Fibroblast of lung (primary cell): ENCODE measurements at regions not wholly inside any gene's neighbourhood (a gene's known extent, or its start where the extent isn't known, plus 50 kb on each side); places are given as distances from the start of the nearest gene placed in this dataset.

Experiments used
- DNase-seq, 2 donors: peaks; one replicate each; pipeline versions ENCODE4 v3.0.0 to v3.0.0-alpha.2; 2010; ENCODE audit warnings: low read depth in 2 of 2
- H2AFZ ChIP-seq: 2 replicates; pipeline ENCODE4 v1.5.1; 2012; ENCODE audit warnings: low read length, control low read depth, inconsistent platforms
- H3K27ac ChIP-seq: 2 replicates; pipeline ENCODE4 v1.5.1; 2011; ENCODE audit warnings: low read length, control low read depth; ENCODE audit not compliant: insufficient read depth
- H3K27me3 ChIP-seq: 2 replicates; pipeline ENCODE4 v1.5.1; 2011; ENCODE audit warnings: mild to moderate bottlenecking, low read length; ENCODE audit not compliant: control insufficient read depth, insufficient read depth
- H3K36me3 ChIP-seq: 2 replicates; pipeline ENCODE4 v1.5.1; 2011; ENCODE audit warnings: low read length; ENCODE audit not compliant: control insufficient read depth, insufficient read depth
- H3K4me1 ChIP-seq: 2 replicates; pipeline ENCODE4 v1.5.1; 2011; ENCODE audit warnings: low read length; ENCODE audit not compliant: control insufficient read depth, insufficient read depth; ENCODE audit errors: extremely low read depth
- H3K4me2 ChIP-seq: 2 replicates; pipeline ENCODE4 v1.5.1; 2011; ENCODE audit warnings: low read length, control low read depth; ENCODE audit not compliant: insufficient read depth; ENCODE audit errors: extremely low read depth
- H3K4me3 ChIP-seq, 4 experiments: fragments of 200-600 bp in 1 of 4; sonication (generic) in 1 of 4; replicated peaks in 1 of 4; 2 replicates each; pipeline ENCODE4 v1.5.1; 2011 to 2016; ENCODE audit warnings: low read length in 4 of 4, low read depth in 3 of 4, mild to moderate bottlenecking in 3 of 4, control low read depth in 2 of 4, inconsistent platforms in 1 of 4, mixed read lengths in 1 of 4; ENCODE audit not compliant: insufficient read depth in 1 of 4; ENCODE audit errors: control extremely low read depth in 1 of 4
- H3K79me2 ChIP-seq: 2 replicates; pipeline ENCODE4 v1.5.1; 2012; ENCODE audit warnings: mild to moderate bottlenecking, low read length, inconsistent platforms; ENCODE audit not compliant: control insufficient read depth, insufficient read depth
- H3K9ac ChIP-seq: 2 replicates; pipeline ENCODE4 v1.5.1; 2011; ENCODE audit warnings: mild to moderate bottlenecking, low read length, control low read depth; ENCODE audit not compliant: insufficient read depth
- H3K9me3 ChIP-seq: 2 replicates; pipeline ENCODE4 v1.5.1; 2012; ENCODE audit warnings: low read depth, low read length; ENCODE audit not compliant: control insufficient read depth, insufficient read depth
- H4K20me1 ChIP-seq: 2 replicates; pipeline ENCODE4 v1.5.1; 2011; ENCODE audit warnings: low read length; ENCODE audit not compliant: control insufficient read depth, insufficient read depth; ENCODE audit errors: extremely low read depth
- EZH2 ChIP-seq: IDR thresholded peaks from 2 replicates; pipeline ENCODE4 v1.5.1; 2012; ENCODE audit warnings: low read length, control low read depth, mild to moderate bottlenecking; ENCODE audit errors: missing control alignments
- TF ChIP-seq, protein P1 (sequence below), 2 donors: IDR thresholded peaks in 1 of 2; conservative IDR thresholded peaks in 1 of 2; 1 replicate in 1 of 2; 2 replicates in 1 of 2; pipeline ENCODE4 v1.5.1; 2011 to 2012; ENCODE audit warnings: low read length in 2 of 2, control low read depth in 1 of 2, inconsistent platforms in 1 of 2, low read depth in 1 of 2, mild to moderate bottlenecking in 1 of 2

DNA sequence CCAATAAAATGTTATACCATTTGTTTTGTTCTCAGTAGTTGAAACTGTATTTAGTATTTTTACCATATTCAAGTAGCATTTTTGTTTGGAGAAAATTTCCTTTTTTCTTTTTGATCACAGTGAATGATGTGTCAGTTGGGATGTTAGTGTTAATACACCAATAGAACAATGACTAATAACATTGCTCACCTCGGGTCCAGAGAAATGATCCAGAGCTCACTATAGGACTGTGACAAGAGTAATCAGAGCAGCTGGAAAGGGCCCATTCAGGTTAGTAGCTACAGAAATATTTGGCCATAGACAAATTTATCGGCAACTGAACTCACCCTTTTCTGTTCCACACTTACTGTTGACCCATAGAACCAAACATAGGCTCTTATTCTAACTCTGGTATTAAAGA lies 989.2 kb downstream of the TLE4 start:
- no peaks in the 10 kb centered on the region for H3K9me3 ChIP-seq
- TF ChIP-seq EZH2: no peak
- TF ChIP-seq, protein P1, sequence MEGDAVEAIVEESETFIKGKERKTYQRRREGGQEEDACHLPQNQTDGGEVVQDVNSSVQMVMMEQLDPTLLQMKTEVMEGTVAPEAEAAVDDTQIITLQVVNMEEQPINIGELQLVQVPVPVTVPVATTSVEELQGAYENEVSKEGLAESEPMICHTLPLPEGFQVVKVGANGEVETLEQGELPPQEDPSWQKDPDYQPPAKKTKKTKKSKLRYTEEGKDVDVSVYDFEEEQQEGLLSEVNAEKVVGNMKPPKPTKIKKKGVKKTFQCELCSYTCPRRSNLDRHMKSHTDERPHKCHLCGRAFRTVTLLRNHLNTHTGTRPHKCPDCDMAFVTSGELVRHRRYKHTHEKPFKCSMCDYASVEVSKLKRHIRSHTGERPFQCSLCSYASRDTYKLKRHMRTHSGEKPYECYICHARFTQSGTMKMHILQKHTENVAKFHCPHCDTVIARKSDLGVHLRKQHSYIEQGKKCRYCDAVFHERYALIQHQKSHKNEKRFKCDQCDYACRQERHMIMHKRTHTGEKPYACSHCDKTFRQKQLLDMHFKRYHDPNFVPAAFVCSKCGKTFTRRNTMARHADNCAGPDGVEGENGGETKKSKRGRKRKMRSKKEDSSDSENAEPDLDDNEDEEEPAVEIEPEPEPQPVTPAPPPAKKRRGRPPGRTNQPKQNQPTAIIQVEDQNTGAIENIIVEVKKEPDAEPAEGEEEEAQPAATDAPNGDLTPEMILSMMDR (conservative IDR thresholded peaks at IDR 0.05 in 1 of 2, IDR thresholded peaks at IDR 0.05 in 1 of 2; ENCODE audit: low read depth in 1 of 2, low read length in 2 of 2): no peak
- no peaks in the 10 kb centered on the region for H4K20me1 ChIP-seq
- H2AFZ ChIP-seq: no peak overlapping the region
- H3K4me2 ChIP-seq: no peak overlapping the region
- H3K36me3 ChIP-seq: no peaks in the 10 kb centered on the region
- H3K27me3 ChIP-seq: no peaks in the 10 kb centered on the region
- H3K27ac ChIP-seq: no peak overlapping the region
- no peak overlapping the region for H3K9ac ChIP-seq
- H3K4me1 ChIP-seq: no peaks in the 10 kb centered on the region
- DNase-seq: peak in 1 of 2 donors; percentile 6
- H3K4me3 ChIP-seq: no peak overlapping the region
- H3K79me2 ChIP-seq: no peaks in the 10 kb centered on the region

DNA sequence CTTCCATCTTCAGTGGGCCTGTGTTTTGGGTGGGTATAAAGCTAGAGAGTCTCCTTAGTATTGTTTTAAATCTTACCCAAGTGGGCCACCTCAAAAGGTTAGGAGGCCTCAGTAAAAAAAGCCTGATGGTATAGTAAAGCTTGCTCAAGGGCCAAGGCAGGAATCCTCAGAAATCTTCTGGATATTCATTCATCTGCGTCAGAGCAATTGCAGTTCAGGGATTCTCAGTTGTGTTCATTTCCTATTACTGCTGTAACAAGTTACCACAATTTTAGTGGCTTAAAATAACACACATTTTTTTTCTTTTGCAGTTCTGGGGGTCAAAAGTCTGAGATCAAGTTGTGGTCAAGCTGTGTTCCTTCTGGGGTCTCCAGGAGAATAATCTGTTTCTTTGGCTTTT lies 985.5 kb downstream of the TLE4 start:
- H3K27ac ChIP-seq: no peak overlapping the region
- TF ChIP-seq, protein P1 (conservative IDR thresholded peaks at IDR 0.05 in 1 of 2, IDR thresholded peaks at IDR 0.05 in 1 of 2; ENCODE audit: low read depth in 1 of 2, low read length in 2 of 2): no peak
- no peak for TF ChIP-seq EZH2

DNA sequence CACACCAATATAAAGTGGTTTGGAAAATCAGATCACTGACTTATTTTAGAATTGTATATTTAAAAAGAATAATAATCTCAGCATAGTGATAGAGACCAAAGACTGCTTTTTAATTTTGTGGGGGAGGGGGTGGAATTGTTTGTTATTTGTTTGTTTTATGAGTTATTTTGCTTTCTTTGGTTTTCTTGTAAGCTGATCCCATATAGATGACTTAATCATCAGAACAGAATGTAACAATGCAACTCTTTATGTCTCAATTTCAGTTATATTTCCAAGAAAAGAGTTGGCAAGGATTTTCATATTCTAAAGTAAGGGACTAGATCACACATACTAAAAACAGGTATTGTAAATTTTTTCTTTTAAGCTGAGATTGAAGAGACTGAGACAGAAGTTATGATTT lies 984.9 kb downstream of the TLE4 start:
- DNase-seq: peak in 1 of 2 donors; percentile 77
- TF ChIP-seq, protein P1 (conservative IDR thresholded peaks at IDR 0.05 in 1 of 2, IDR thresholded peaks at IDR 0.05 in 1 of 2; ENCODE audit: low read depth in 1 of 2, low read length in 2 of 2): no peak
- TF ChIP-seq EZH2: no peak
- H2AFZ ChIP-seq: no peak overlapping the region

More for the DNA sequence above, 985.5 kb downstream of the TLE4 start:
- Histone ChIP-seq H3K4me3 (no peak overlapping the region), H3K36me3 (no peaks in the 10 kb centered on the region), H3K79me2 (no peaks in the 10 kb centered on the region), H3K4me2 (no peak overlapping the region), H4K20me1 (no peaks in the 10 kb centered on the region), H3K9me3 (no peaks in the 10 kb centered on the region), H3K4me1 (no peaks in the 10 kb centered on the region), H2AFZ (no peak overlapping the region), H3K27me3 (no peaks in the 10 kb centered on the region), H3K9ac (no peak overlapping the region)
- DNase-seq: no peak

More for the DNA sequence above, 984.9 kb downstream of the TLE4 start:
- Histone ChIP-seq H3K9ac (no peak overlapping the region), H3K4me1 (no peaks in the 10 kb centered on the region), H3K27ac (no peak overlapping the region), H3K4me2 (no peak overlapping the region), H4K20me1 (no peaks in the 10 kb centered on the region), H3K27me3 (no peaks in the 10 kb centered on the region), H3K4me3 (no peak overlapping the region), H3K79me2 (no peaks in the 10 kb centered on the region), H3K9me3 (no peaks in the 10 kb centered on the region), H3K36me3 (no peaks in the 10 kb centered on the region)
